HL-60 (cell line): ENCODE measurements at regions not wholly inside any gene's neighbourhood (a gene's known extent, or its start where the extent isn't known, plus 50 kb on each side); places are given as distances from the start of the nearest gene placed in this dataset.

Source experiments
- CTCF ChIP-seq: IDR thresholded peaks from one replicate; pipeline ENCODE4 v1.5.1; 2011; ENCODE audit warnings: low read length, control low read depth, inconsistent platforms; ENCODE audit not compliant: insufficient read depth
- POLR2AphosphoS5 ChIP-seq: IDR thresholded peaks from 2 replicates; pipeline ENCODE4 v1.6.1; 2012; ENCODE audit warnings: low read depth

DNA sequence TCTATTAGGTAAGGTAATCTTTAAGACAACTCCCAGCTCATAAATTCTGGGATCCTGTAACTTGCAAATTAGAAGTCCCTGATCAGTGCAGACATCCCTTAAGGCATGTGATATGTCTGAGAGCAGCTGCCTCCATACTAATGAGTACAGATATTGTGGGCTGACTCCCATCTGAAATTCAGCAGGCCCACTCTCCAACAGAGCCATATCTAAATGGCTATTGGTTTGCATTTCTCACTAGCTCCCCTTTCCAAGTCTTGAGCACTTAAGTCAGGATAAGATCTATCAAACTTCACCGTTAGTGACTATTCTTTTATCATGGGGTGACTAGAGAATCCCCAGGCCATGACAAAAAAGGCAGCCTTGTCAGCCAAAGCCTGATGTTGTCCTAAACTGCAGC lies 785.4 kb downstream of the IPMK start:
- TF ChIP-seq POLR2AphosphoS5 = no peak
- no peak for TF ChIP-seq CTCF
